Loucy (cell line): ENCODE measurements at regions not wholly inside any gene's neighbourhood (a gene's known extent, or its start where the extent isn't known, plus 50 kb on each side); places are given as distances from the start of the nearest gene placed in this dataset.

Experiments
- CTCF ChIP-seq: fragments of 200-600 bp; sonication (generic); conservative IDR thresholded peaks from 2 replicates; pipeline ENCODE4 v1.5.1; 2014; ENCODE audit warnings: mild to moderate bottlenecking, antibody characterized with exemption, low read length
- EZH2phosphoT487 ChIP-seq: fragments of 200-600 bp; IDR thresholded peaks from 2 replicates; pipeline ENCODE4 v1.6.1; 2018; ENCODE audit warnings: antibody characterized with exemption, mild to moderate bottlenecking, moderate library complexity, borderline replicate concordance

DNA sequence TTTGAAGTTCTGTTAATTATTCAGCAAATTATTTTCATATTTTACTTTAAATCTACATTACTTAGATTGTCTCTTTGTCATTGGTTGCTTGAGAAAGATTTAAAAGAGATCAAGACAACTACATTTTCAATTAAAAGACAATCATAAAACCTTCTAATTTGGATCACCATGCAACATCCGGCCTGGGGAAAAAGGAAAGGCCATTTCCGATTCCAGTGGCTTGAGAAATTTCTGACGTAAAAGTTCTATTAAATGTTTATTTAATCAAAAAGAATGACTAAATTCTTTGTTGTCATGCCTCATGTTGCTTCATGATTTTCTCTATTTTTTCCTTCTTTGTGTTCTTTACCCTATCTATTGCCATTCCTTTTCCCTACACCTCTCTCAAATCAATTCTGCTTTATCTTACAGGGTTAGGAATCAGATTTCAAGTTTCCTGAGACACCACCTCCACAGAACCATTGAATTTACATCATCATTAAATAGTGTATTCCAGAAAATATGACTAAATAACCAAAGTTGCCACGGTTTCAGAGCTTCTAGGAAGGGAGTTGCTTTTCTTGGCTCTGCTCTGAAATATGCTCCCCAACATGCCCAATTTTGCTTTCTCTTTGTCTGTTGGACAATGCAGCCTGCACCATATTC lies 124.6 kb upstream of the ACSL4 start:
- TF ChIP-seq CTCF (no peak), EZH2phosphoT487 (no peak)
